Fibroblast of upper back skin (primary cell): ENCODE measurements at regions not wholly inside any gene's neighbourhood (a gene's known extent, or its start where the extent isn't known, plus 50 kb on each side); places are given as distances from the start of the nearest gene placed in this dataset.

ENCODE experiments used
- DNase-seq: peaks from one replicate; pipeline ENCODE4 v3.0.0-alpha.2; 2013

GRCh38 chr6:167567142-167568033 is 242.5 kb downstream of the TTLL2 start:
- DNase-seq: no peak

- no peak for DNase-seq
These were observed 243.6 kb downstream of the TTLL2 start for GRCh38 chr6:167568407-167569024.

GRCh38 chr6:167569041-167569805 is 244.3 kb downstream of the TTLL2 start:
- no peak for DNase-seq

- DNase-seq: no peak
These were observed 245.0 kb downstream of the TTLL2 start for GRCh38 chr6:167569879-167570278.

GRCh38 chr6:167570460-167571400 is 245.8 kb downstream of the TTLL2 start:
- no peak for DNase-seq

GRCh38 chr6:167571550-167571949 is 246.7 kb downstream of the TTLL2 start:
- DNase-seq: no peak

- no peak for DNase-seq
These were observed 247.2 kb downstream of the TTLL2 start for GRCh38 chr6:167572106-167572505.

- DNase-seq: no peak
These were observed 248.0 kb downstream of the TTLL2 start for GRCh38 chr6:167572841-167573271.

GRCh38 chr6:167573461-167574215 is 248.8 kb downstream of the TTLL2 start:
- DNase-seq: no peak

- DNase-seq: no peak
These were observed 249.7 kb downstream of the TTLL2 start for GRCh38 chr6:167574431-167575151.

GRCh38 chr6:167575158-167575696 is 250.3 kb downstream of the TTLL2 start:
- DNase-seq: no peak

- DNase-seq: no peak
These were observed 250.5 kb upstream of the AFDN start for GRCh38 chr6:167576050-167576741.

- no peak for DNase-seq
These were observed 249.7 kb upstream of the AFDN start for GRCh38 chr6:167576828-167577503.

- no peak for DNase-seq
These were observed 248.8 kb upstream of the AFDN start for GRCh38 chr6:167577891-167578361.

- no peak for DNase-seq
These were observed 248.3 kb upstream of the AFDN start for GRCh38 chr6:167578371-167578901.

- DNase-seq: no peak
These were observed 246.7 kb upstream of the AFDN start for GRCh38 chr6:167579806-167580618.

- no peak for DNase-seq
These were observed 246.1 kb upstream of the AFDN start for GRCh38 chr6:167580619-167580911.

GRCh38 chr6:167581637-167582036 is 245.1 kb upstream of the AFDN start:
- no peak for DNase-seq
